ENCODE measurements at regions not wholly inside any gene's neighbourhood (a gene's known extent, or its start where the extent isn't known, plus 50 kb on each side); places are given as distances from the start of the nearest gene placed in this dataset.
"Not testable (repeated sequence)": the region's sequence is repeated elsewhere in the genome, so short reads cannot be mapped to it uniquely, and the experiment has no call there.

GRCh38 chr15:26065723-26066122 is 202.6 kb upstream of the ATP10A start:
- TF ChIP-seq, protein P1, sequence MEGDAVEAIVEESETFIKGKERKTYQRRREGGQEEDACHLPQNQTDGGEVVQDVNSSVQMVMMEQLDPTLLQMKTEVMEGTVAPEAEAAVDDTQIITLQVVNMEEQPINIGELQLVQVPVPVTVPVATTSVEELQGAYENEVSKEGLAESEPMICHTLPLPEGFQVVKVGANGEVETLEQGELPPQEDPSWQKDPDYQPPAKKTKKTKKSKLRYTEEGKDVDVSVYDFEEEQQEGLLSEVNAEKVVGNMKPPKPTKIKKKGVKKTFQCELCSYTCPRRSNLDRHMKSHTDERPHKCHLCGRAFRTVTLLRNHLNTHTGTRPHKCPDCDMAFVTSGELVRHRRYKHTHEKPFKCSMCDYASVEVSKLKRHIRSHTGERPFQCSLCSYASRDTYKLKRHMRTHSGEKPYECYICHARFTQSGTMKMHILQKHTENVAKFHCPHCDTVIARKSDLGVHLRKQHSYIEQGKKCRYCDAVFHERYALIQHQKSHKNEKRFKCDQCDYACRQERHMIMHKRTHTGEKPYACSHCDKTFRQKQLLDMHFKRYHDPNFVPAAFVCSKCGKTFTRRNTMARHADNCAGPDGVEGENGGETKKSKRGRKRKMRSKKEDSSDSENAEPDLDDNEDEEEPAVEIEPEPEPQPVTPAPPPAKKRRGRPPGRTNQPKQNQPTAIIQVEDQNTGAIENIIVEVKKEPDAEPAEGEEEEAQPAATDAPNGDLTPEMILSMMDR (IDR thresholded peaks at IDR 0.05; ENCODE audit: low read depth, low read length, poor library complexity, severe bottlenecking), result no peak
- TF ChIP-seq EZH2phosphoT487 (IDR thresholded peaks at IDR 0.05; ENCODE audit: borderline replicate concordance, low read length), result no peak
- Histone ChIP-seq H3K4me2 (ENCODE audit: low read length) (no peak overlapping the region), H3K36me3 (ENCODE audit: control insufficient read depth, low read length) (no peaks in the 10 kb centered on the region), H3K9me2 (replicated peaks; ENCODE audit: control insufficient read depth, low read length) (no peaks in the 10 kb centered on the region), H3K79me2 (ENCODE audit: control insufficient read depth, low read length) (no peaks in the 10 kb centered on the region), H3K27me3 (ENCODE audit: control insufficient read depth, low read length) (no peaks in the 10 kb centered on the region), H3K9me3 (ENCODE audit: control insufficient read depth, insufficient read depth, low read length) (peaks cover 6% of the 10 kb centered on the region; the same call in 1 of the 2 replicates), H3K27ac (ENCODE audit: low read depth, low read length) (no peak overlapping the region), H3F3A (ENCODE audit: control insufficient read depth, insufficient read depth) (no peaks in the 10 kb centered on the region), H3K4me1 (ENCODE audit: control insufficient read depth, low read length) (no peaks in the 10 kb centered on the region), H4K20me1 (ENCODE audit: control insufficient read depth, insufficient read depth, low read depth, low read length) (no peaks in the 10 kb centered on the region), H3K4me3 (ENCODE audit: low read length) (no peak overlapping the region)

- Histone ChIP-seq H3K4me1 (ENCODE audit: control insufficient read depth, low read length) (no peaks in the 10 kb centered on the region), H3F3A (ENCODE audit: control insufficient read depth, insufficient read depth) (no peaks in the 10 kb centered on the region), H3K79me2 (ENCODE audit: control insufficient read depth, low read length) (no peaks in the 10 kb centered on the region), H3K27me3 (ENCODE audit: control insufficient read depth, low read length) (no peaks in the 10 kb centered on the region), H4K20me1 (ENCODE audit: control insufficient read depth, insufficient read depth, low read depth, low read length) (no peaks in the 10 kb centered on the region), H3K9me2 (replicated peaks; ENCODE audit: control insufficient read depth, low read length) (no peaks in the 10 kb centered on the region), H3K4me3 (ENCODE audit: low read length) (no peak overlapping the region), H3K9me3 (ENCODE audit: control insufficient read depth, insufficient read depth, low read length) (peaks cover 13% of the 10 kb centered on the region; the same call in 1 of the 2 replicates), H3K36me3 (ENCODE audit: control insufficient read depth, low read length) (no peaks in the 10 kb centered on the region), H3K4me2 (ENCODE audit: low read length) (no peak overlapping the region), H3K27ac (ENCODE audit: low read depth, low read length) (no peak overlapping the region)
- no peak for TF ChIP-seq EZH2phosphoT487 (IDR thresholded peaks at IDR 0.05; ENCODE audit: borderline replicate concordance, low read length)
- TF ChIP-seq, protein P1 (IDR thresholded peaks at IDR 0.05; ENCODE audit: low read depth, low read length, poor library complexity, severe bottlenecking), result no peak
These were observed 198.1 kb upstream of the ATP10A start for GRCh38 chr15:26061248-26061647.

DNA sequence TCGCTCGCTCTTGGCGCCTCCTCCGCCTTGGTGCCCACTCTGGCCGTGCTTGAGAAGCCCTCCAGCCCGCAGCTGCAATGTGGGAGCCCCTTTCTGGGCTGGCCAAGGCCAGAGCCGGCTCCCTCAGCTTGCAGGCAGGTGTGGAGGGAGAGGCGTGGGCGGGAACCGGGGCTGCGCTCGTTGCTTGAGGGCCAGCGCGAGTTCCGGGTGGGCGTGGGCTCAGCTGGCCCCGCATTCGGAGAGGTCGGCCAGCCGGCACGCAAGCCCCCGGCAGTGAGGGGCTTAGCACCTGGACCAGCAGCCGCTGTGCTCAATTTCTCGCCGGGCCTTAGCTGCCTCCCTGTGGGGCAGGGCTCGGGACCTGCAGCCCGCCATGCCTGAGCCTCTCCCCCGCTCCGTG is 193.6 kb upstream of the ATP10A start:
- peaks cover 16% of the 10 kb centered on the region; the same call in 1 of the 2 replicates for H3K9me3 ChIP-seq (ENCODE audit: control insufficient read depth, insufficient read depth, low read length)
- H3K79me2 ChIP-seq (ENCODE audit: control insufficient read depth, low read length); H3K4me2 ChIP-seq (ENCODE audit: low read length); H3K4me1 ChIP-seq (ENCODE audit: control insufficient read depth, low read length); H3K27me3 ChIP-seq (ENCODE audit: control insufficient read depth, low read length); H3K4me3 ChIP-seq (ENCODE audit: low read length); H3K9me2 ChIP-seq (replicated peaks; ENCODE audit: control insufficient read depth, low read length); H4K20me1 ChIP-seq (ENCODE audit: control insufficient read depth, insufficient read depth, low read depth, low read length); H3K27ac ChIP-seq (ENCODE audit: low read depth, low read length); H3F3A ChIP-seq (ENCODE audit: control insufficient read depth, insufficient read depth); H3K36me3 ChIP-seq (ENCODE audit: control insufficient read depth, low read length): not testable (repeated sequence)

- H3K4me2 ChIP-seq (ENCODE audit: low read length), result no peak overlapping the region
- no peak for TF ChIP-seq EZH2phosphoT487 (IDR thresholded peaks at IDR 0.05; ENCODE audit: borderline replicate concordance, low read length)
- TF ChIP-seq, protein P1 (IDR thresholded peaks at IDR 0.05; ENCODE audit: low read depth, low read length, poor library complexity, severe bottlenecking), result no peak
- no peak overlapping the region for H3K27ac ChIP-seq (ENCODE audit: low read depth, low read length)
- H4K20me1 ChIP-seq (ENCODE audit: control insufficient read depth, insufficient read depth, low read depth, low read length), result no peaks in the 10 kb centered on the region
- H3K79me2 ChIP-seq (ENCODE audit: control insufficient read depth, low read length), result no peaks in the 10 kb centered on the region
- H3K9me3 ChIP-seq (ENCODE audit: control insufficient read depth, insufficient read depth, low read length), result peaks cover 16% of the 10 kb centered on the region
- no peaks in the 10 kb centered on the region for H3K9me2 ChIP-seq (replicated peaks; ENCODE audit: control insufficient read depth, low read length)
- no peaks in the 10 kb centered on the region for H3F3A ChIP-seq (ENCODE audit: control insufficient read depth, insufficient read depth)
- no peaks in the 10 kb centered on the region for H3K4me1 ChIP-seq (ENCODE audit: control insufficient read depth, low read length)
- no peaks in the 10 kb centered on the region for H3K36me3 ChIP-seq (ENCODE audit: control insufficient read depth, low read length)
- no peak overlapping the region for H3K4me3 ChIP-seq (ENCODE audit: low read length)
- H3K27me3 ChIP-seq (ENCODE audit: control insufficient read depth, low read length), result no peaks in the 10 kb centered on the region
These were observed 188.9 kb upstream of the ATP10A start for GRCh38 chr15:26051761-26052675.
